ENCODE measurements at regions not wholly inside any gene's neighbourhood (a gene's known extent, or its start where the extent isn't known, plus 50 kb on each side); places are given as distances from the start of the nearest gene placed in this dataset.
"Not testable (repeated sequence)": the region's sequence is repeated elsewhere in the genome, so short reads cannot be mapped to it uniquely, and the experiment has no call there.

- DNase-seq (ENCODE audit: low read depth): peak; percentile 7
- TF ChIP-seq, protein P1, sequence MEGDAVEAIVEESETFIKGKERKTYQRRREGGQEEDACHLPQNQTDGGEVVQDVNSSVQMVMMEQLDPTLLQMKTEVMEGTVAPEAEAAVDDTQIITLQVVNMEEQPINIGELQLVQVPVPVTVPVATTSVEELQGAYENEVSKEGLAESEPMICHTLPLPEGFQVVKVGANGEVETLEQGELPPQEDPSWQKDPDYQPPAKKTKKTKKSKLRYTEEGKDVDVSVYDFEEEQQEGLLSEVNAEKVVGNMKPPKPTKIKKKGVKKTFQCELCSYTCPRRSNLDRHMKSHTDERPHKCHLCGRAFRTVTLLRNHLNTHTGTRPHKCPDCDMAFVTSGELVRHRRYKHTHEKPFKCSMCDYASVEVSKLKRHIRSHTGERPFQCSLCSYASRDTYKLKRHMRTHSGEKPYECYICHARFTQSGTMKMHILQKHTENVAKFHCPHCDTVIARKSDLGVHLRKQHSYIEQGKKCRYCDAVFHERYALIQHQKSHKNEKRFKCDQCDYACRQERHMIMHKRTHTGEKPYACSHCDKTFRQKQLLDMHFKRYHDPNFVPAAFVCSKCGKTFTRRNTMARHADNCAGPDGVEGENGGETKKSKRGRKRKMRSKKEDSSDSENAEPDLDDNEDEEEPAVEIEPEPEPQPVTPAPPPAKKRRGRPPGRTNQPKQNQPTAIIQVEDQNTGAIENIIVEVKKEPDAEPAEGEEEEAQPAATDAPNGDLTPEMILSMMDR (IDR thresholded peaks at IDR 0.05; ENCODE audit: control insufficient read depth, insufficient read depth, low read depth, low read length, missing control alignments): no peak
- H3K4me3 ChIP-seq (ENCODE audit: control insufficient read depth, low read depth, low read length): no peak overlapping the region
Measured at GRCh38 chr20:51272401-51272800, 249.5 kb upstream of the KCNG1 start.

- H3K4me3 ChIP-seq (ENCODE audit: control insufficient read depth, low read depth, low read length): no peak overlapping the region
- DNase-seq (ENCODE audit: low read depth): no peak
- TF ChIP-seq, protein P1 (IDR thresholded peaks at IDR 0.05; ENCODE audit: control insufficient read depth, insufficient read depth, low read depth, low read length, missing control alignments): no peak
Measured at GRCh38 chr20:51271931-51272330, 249.0 kb upstream of the KCNG1 start.

DNA sequence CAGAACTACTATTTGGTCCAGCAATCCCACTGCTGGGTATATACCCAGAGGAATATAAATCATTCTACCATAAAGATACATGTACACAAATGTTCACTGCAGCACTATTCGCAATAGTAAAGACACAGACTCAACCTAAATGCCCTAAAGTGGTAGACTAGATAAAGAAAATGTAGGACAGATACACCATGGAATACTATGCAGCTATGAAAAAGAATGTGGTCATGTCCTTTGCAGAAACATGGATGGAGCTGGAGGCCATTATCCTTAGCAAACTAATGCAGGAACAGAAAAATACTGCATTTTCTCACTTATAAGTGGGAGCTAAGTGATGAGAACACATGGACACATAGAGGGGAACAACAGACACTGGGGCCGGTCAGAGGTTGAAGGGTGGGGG lies 248.4 kb upstream of the KCNG1 start:
- H3K4me3 ChIP-seq (ENCODE audit: control insufficient read depth, low read depth, low read length); DNase-seq (ENCODE audit: low read depth): not testable (repeated sequence)

DNA sequence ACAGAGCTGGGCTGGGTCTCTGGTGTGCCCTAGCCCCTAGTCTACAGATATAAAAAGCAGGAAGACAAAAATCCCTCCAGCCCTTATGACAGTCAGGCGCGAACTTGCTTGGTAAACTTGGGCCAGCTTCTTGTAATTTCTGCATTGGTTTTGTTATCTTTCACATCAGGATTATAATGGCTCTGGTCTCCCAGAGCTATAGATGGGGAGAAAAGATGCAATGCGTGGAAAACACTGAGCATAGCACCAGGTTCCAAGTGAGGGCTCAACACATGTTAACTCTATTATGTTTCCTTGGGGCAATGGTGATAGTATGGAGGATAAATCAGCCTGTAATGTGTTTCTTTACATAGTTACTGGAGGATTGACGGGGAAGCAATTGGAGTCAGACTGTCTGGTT lies 246.8 kb upstream of the KCNG1 start:
- no peak for DNase-seq (ENCODE audit: low read depth)
- TF ChIP-seq, protein P1 (IDR thresholded peaks at IDR 0.05; ENCODE audit: control insufficient read depth, insufficient read depth, low read depth, low read length, missing control alignments): no peak

DNA sequence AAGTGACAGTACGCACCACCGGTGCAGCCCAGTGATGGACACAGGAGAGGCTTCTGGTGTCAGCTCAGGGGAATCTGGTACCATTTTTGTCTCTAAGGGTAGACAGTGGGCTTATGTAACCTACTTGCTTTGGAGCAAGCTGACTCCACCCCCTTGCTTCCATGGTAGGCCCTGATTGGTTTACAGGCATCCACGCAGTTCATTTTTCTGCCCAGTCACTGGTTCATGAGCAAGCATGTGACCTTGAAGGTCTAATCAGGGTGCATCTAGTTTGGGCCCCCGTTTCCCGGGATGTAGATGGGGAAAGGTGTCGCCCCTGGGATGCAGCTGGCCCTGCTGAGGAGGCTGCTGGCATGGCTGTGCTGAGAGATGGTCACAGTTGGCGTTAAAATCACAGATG lies 244.8 kb upstream of the KCNG1 start:
- TF ChIP-seq, protein P1 (IDR thresholded peaks at IDR 0.05; ENCODE audit: control insufficient read depth, insufficient read depth, low read depth, low read length, missing control alignments): no peak
- H3K4me3 ChIP-seq (ENCODE audit: control insufficient read depth, low read depth, low read length): no peak overlapping the region
- DNase-seq (ENCODE audit: low read depth): no peak

More for the DNA sequence above, 246.8 kb upstream of the KCNG1 start:
- H3K4me3 ChIP-seq (ENCODE audit: control insufficient read depth, low read depth, low read length): no peak overlapping the region

GRCh38 chr20:51266353-51266752 lies 243.4 kb upstream of the KCNG1 start:
- TF ChIP-seq, protein P1 (IDR thresholded peaks at IDR 0.05; ENCODE audit: control insufficient read depth, insufficient read depth, low read depth, low read length, missing control alignments): no peak
- H3K4me3 ChIP-seq (ENCODE audit: control insufficient read depth, low read depth, low read length): no peak overlapping the region
- no peak for DNase-seq (ENCODE audit: low read depth)

DNA sequence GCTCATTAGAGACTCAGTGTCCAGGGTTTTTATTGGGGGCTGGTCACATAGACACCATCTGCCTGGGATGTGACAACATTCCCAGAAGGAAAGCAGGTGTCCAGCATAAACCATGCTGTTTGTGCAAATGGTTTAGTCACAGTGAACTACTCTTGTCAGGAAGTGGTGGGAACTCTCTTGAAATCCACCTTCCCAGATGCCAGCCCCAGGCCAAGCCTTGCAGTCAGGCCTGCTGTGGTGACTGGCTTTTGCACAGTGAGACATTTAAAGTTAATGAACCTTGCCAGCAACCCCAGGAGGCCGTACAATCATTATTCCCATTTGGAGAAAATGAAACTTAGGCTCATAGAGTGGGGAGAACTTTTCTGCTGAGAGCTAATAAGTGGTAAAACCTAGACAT lies 242.5 kb upstream of the KCNG1 start:
- DNase-seq (ENCODE audit: low read depth): no peak
- H3K4me3 ChIP-seq (ENCODE audit: control insufficient read depth, low read depth, low read length): no peak overlapping the region
- TF ChIP-seq, protein P1 (IDR thresholded peaks at IDR 0.05; ENCODE audit: control insufficient read depth, insufficient read depth, low read depth, low read length, missing control alignments): no peak

Data from AG09309 (cell line).